DMS153 treated with DMSO at 0.1 percent for 48 hours (cell line): ENCODE measurements at regions not wholly inside any gene's neighbourhood (a gene's known extent, or its start where the extent isn't known, plus 50 kb on each side); places are given as distances from the start of the nearest gene placed in this dataset.

Experiments
- DNase-seq: peaks from one replicate; lab custom pipeline; 2025; ENCODE audit not compliant: unreplicated experiment; lab: John Stamatoyannopoulos, UW

GRCh38 chr9:121568343-121569265 is 69.0 kb upstream of the GGTA1 start:
- DNase-seq: no peak

GRCh38 chr9:121569266-121569648 is 69.6 kb upstream of the GGTA1 start:
- no peak for DNase-seq

GRCh38 chr9:121572581-121572980 is 72.9 kb upstream of the GGTA1 start:
- no peak for DNase-seq

GRCh38 chr9:121573717-121574485 is 74.3 kb upstream of the GGTA1 start:
- no peak for DNase-seq

- no peak for DNase-seq
Measured at GRCh38 chr9:121574774-121575519, 75.3 kb upstream of the GGTA1 start.

GRCh38 chr9:121576281-121577075 is 75.0 kb upstream of the DAB2IP start:
- DNase-seq: no peak

- no peak for DNase-seq
Measured at GRCh38 chr9:121577166-121577565, 74.3 kb upstream of the DAB2IP start.

GRCh38 chr9:121577572-121577971 is 73.9 kb upstream of the DAB2IP start:
- DNase-seq: no peak

- DNase-seq: no peak
Measured at GRCh38 chr9:121581786-121582600, 69.4 kb upstream of the DAB2IP start.

- DNase-seq: no peak
Measured at GRCh38 chr9:121582641-121583040, 68.8 kb upstream of the DAB2IP start.

- no peak for DNase-seq
Measured at GRCh38 chr9:121584421-121584820, 67.0 kb upstream of the DAB2IP start.

- DNase-seq: no peak
Measured at GRCh38 chr9:121587863-121588262, 63.6 kb upstream of the DAB2IP start.

- no peak for DNase-seq
Measured at GRCh38 chr9:121589986-121590385, 61.4 kb upstream of the DAB2IP start.

GRCh38 chr9:121592265-121592664 is 59.2 kb upstream of the DAB2IP start:
- no peak for DNase-seq

GRCh38 chr9:121593066-121593465 is 58.4 kb upstream of the DAB2IP start:
- DNase-seq: no peak

- no peak for DNase-seq
Measured at GRCh38 chr9:121596515-121596914, 54.9 kb upstream of the DAB2IP start.

GRCh38 chr9:121597698-121598166 is 53.7 kb upstream of the DAB2IP start:
- DNase-seq: no peak

GRCh38 chr9:121598167-121598964 is 53.1 kb upstream of the DAB2IP start:
- no peak for DNase-seq
